Ascending aorta (tissue), 2 donors: ENCODE measurements at regions not wholly inside any gene's neighbourhood (a gene's known extent, or its start where the extent isn't known, plus 50 kb on each side); places are given as distances from the start of the nearest gene placed in this dataset.

Source experiments
- DNase-seq, 2 donors: peaks; one replicate each; pipeline ENCODE4 v3.0.0-alpha.2; 2019; ENCODE audit warnings: low spot score in 2 of 2
- H3K27ac ChIP-seq, 2 donors: fragments of 200-600 bp; sonication (generic); one replicate each; pipeline ENCODE4 v1.5.1; 2016 to 2017; ENCODE audit warnings: mild to moderate bottlenecking in 1 of 2
- H3K27me3 ChIP-seq: fragments of 200-600 bp; sonication (generic); one replicate; pipeline ENCODE4 v1.5.1; 2017
- H3K36me3 ChIP-seq, 2 donors: fragments of 200-600 bp; sonication (generic); one replicate each; pipeline ENCODE4 v1.5.1; 2016
- H3K4me1 ChIP-seq, 2 donors: fragments of 200-600 bp; sonication (generic); one replicate each; pipeline ENCODE4 v1.5.1; 2016 to 2017; ENCODE audit warnings: mild to moderate bottlenecking in 1 of 2
- H3K4me3 ChIP-seq, 2 donors: fragments of 200-600 bp; sonication (generic); one replicate each; pipeline ENCODE4 v1.5.1; 2016 to 2017; ENCODE audit warnings: mild to moderate bottlenecking in 1 of 2
- H3K9me3 ChIP-seq, 2 donors: fragments of 200-600 bp; sonication (generic); one replicate each; pipeline ENCODE4 v1.5.1; 2016
- CTCF ChIP-seq, 3 experiments: fragments of 200-600 bp in 2 of 3; fragments of 450-650 bp in 1 of 3; sonication (generic) in 2 of 3; IDR thresholded peaks; one replicate each; pipeline ENCODE4 v1.5.1; 2016 to 2019; ENCODE audit warnings: antibody characterized with exemption in 3 of 3, mild to moderate bottlenecking in 1 of 3, moderate library complexity in 1 of 3
- intact Hi-C: fragments of 100-400 bp; cut with DNase I; formaldehyde crosslinking; loops from one replicate; pipeline ENCODE4 v1.15.1; 2023

- Histone ChIP-seq H3K4me1 (no peaks in the 10 kb centered on the region), H3K36me3 (no peaks in the 10 kb centered on the region), H3K27ac (no peak overlapping the region), H3K27me3 (no peaks in the 10 kb centered on the region), H3K9me3 (no peaks in the 10 kb centered on the region), H3K4me3 (no peak overlapping the region)
- TF ChIP-seq CTCF (IDR thresholded peaks at IDR 0.05) = no peak
- no peak for DNase-seq
- intact Hi-C loops = no loop called here
Observed at GRCh38 chr13:107367258-107367657, 799.3 kb upstream of the ARGLU1 start.

GRCh38 chr13:107365466-107366215, 797.7 kb upstream of the ARGLU1 start:
- Histone ChIP-seq H3K4me1 (no peaks in the 10 kb centered on the region), H3K27me3 (no peaks in the 10 kb centered on the region), H3K36me3 (no peaks in the 10 kb centered on the region), H3K9me3 (no peaks in the 10 kb centered on the region), H3K4me3 (no peak overlapping the region), H3K27ac (no peak overlapping the region)
- TF ChIP-seq CTCF (IDR thresholded peaks at IDR 0.05) = no peak
- intact Hi-C loops = no loop called here
- DNase-seq = no peak

- Histone ChIP-seq H3K36me3 (no peaks in the 10 kb centered on the region), H3K4me1 (no peaks in the 10 kb centered on the region), H3K4me3 (no peak overlapping the region), H3K9me3 (no peaks in the 10 kb centered on the region), H3K27me3 (no peaks in the 10 kb centered on the region), H3K27ac (no peak overlapping the region)
- intact Hi-C loops = no loop called here
- TF ChIP-seq CTCF (IDR thresholded peaks at IDR 0.05) = no peak
- no peak for DNase-seq
Observed at GRCh38 chr13:107364658-107365057, 796.7 kb upstream of the ARGLU1 start.

- TF ChIP-seq CTCF (IDR thresholded peaks at IDR 0.05) = no peak
- H3K4me1 ChIP-seq = no peaks in the 10 kb centered on the region
- intact Hi-C loops = no loop called here
Observed at GRCh38 chr13:107361666-107362065, 793.7 kb upstream of the ARGLU1 start.

GRCh38 chr13:107360010-107360409, 792.1 kb upstream of the ARGLU1 start:
- Histone ChIP-seq H3K4me1 (no peaks in the 10 kb centered on the region), H3K27me3 (no peaks in the 10 kb centered on the region), H3K36me3 (no peaks in the 10 kb centered on the region), H3K4me3 (no peak overlapping the region), H3K27ac (no peak overlapping the region), H3K9me3 (no peaks in the 10 kb centered on the region)
- intact Hi-C loops = no loop called here
- TF ChIP-seq CTCF (IDR thresholded peaks at IDR 0.05) = no peak
- no peak for DNase-seq

More at GRCh38 chr13:107361666-107362065, 793.7 kb upstream of the ARGLU1 start:
- Histone ChIP-seq H3K27ac (no peak overlapping the region), H3K27me3 (no peaks in the 10 kb centered on the region), H3K9me3 (no peaks in the 10 kb centered on the region), H3K36me3 (no peaks in the 10 kb centered on the region), H3K4me3 (no peak overlapping the region)
- no peak for DNase-seq
